NT2/D1 (cell line): ENCODE measurements at regions not wholly inside any gene's neighbourhood (a gene's known extent, or its start where the extent isn't known, plus 50 kb on each side); places are given as distances from the start of the nearest gene placed in this dataset.

ENCODE experiments used
- SUZ12 ChIP-seq: IDR thresholded peaks from 2 replicates; pipeline ENCODE4 v1.6.1; 2011; ENCODE audit not compliant: insufficient read length, insufficient read depth; ENCODE audit errors: extremely low read depth
- YY1 ChIP-seq: IDR thresholded peaks from 2 replicates; pipeline ENCODE4 v1.6.1; 2011; ENCODE audit not compliant: insufficient read length, insufficient read depth
- ZNF274 ChIP-seq: IDR thresholded peaks from 2 replicates; pipeline ENCODE4 v1.6.1; 2011; ENCODE audit warnings: mild to moderate bottlenecking, low read depth, low read length

DNA sequence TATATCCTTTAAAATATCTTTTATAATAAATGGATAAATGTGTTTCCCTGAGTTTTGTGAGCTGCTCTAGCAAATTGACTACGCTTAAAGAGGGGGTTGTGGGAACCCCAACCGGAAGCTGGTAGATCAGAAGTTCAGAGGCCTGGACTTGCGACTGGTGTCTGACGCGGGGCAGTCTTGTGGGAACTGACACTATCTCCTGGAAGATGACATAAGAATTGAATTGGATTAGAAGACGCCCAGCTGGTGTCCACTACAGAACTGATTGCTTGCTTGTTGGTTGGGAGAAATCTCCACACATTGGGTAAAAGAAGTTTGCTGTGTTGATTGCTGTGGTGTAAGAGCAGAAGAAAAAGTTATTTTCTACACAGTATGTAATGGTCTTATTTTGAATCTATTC, 51.1 kb upstream of the AHR start:
- TF ChIP-seq YY1 = no peak
- TF ChIP-seq ZNF274 = no peak
- TF ChIP-seq SUZ12 = no peak
